GM23338 (cell line): ENCODE measurements at regions not wholly inside any gene's neighbourhood (a gene's known extent, or its start where the extent isn't known, plus 50 kb on each side); places are given as distances from the start of the nearest gene placed in this dataset.

Experiments used
- ATAC-seq: fragments of 200-7000 bp; cut with Tn5 transposase; 3 replicates; pipeline ENCODE4 v1.9.1; 2020
- DNase-seq: peaks from one replicate; pipeline ENCODE4 v3.0.0-alpha.2; 2015; ENCODE audit warnings: low spot score
- H2AFZ ChIP-seq: fragments of 200-600 bp; sonication (generic); 2 replicates; pipeline ENCODE4 v1.8.0; 2016; ENCODE audit warnings: antibody characterized with exemption, mild to moderate bottlenecking, moderate library complexity
- H3F3A ChIP-seq: fragments of 200-600 bp; sonication (generic); replicated peaks from 2 replicates; pipeline ENCODE4 v1.8.0; 2017; ENCODE audit warnings: antibody characterized with exemption, mixed run types, low read depth
- H3K27ac ChIP-seq: fragments of 200-600 bp; sonication (generic); 2 replicates; pipeline ENCODE4 v1.6.1; 2016; ENCODE audit warnings: low read depth
- H3K27me3 ChIP-seq: fragments of 200-600 bp; sonication (generic); 2 replicates; pipeline ENCODE4 v1.8.0; 2016; ENCODE audit warnings: mild to moderate bottlenecking, mixed run types, moderate library complexity; ENCODE audit not compliant: insufficient read depth
- H3K36me3 ChIP-seq: fragments of 200-600 bp; sonication (generic); 2 replicates; pipeline ENCODE4 v1.8.0; 2016; ENCODE audit warnings: mild to moderate bottlenecking; ENCODE audit not compliant: insufficient read depth
- H3K4me1 ChIP-seq: fragments of 200-600 bp; sonication (generic); 2 replicates; pipeline ENCODE4 v1.8.0; 2016; ENCODE audit warnings: mild to moderate bottlenecking, moderate library complexity; ENCODE audit not compliant: insufficient read depth
- H3K4me2 ChIP-seq: fragments of 200-600 bp; sonication (generic); 2 replicates; pipeline ENCODE4 v1.7.1; 2017; ENCODE audit warnings: mixed run types
- H3K4me3 ChIP-seq: fragments of 200-600 bp; sonication (generic); 2 replicates; pipeline ENCODE4 v1.6.1; 2016; ENCODE audit warnings: mixed run types
- H3K79me2 ChIP-seq: fragments of 200-600 bp; sonication (generic); replicated peaks from 2 replicates; pipeline ENCODE4 v1.8.0; 2017; ENCODE audit warnings: mild to moderate bottlenecking; ENCODE audit not compliant: insufficient read depth
- H3K9me2 ChIP-seq: fragments of 200-600 bp; sonication (generic); 2 replicates; pipeline ENCODE4 v1.8.0; 2017; ENCODE audit not compliant: insufficient read depth
- H4K20me1 ChIP-seq: fragments of 200-600 bp; sonication (generic); replicated peaks from 2 replicates; pipeline ENCODE4 v1.8.0; 2017; ENCODE audit warnings: mild to moderate bottlenecking; ENCODE audit not compliant: insufficient read depth
- H3K27ac Mint-ChIP-seq: 2 replicates; pipeline ENCODE4 v1.8.0; 2020; ENCODE audit warnings: inconsistent platforms, mild to moderate bottlenecking, moderate library complexity, mixed read lengths
- H3K27me3 Mint-ChIP-seq: 3 replicates; pipeline ENCODE4 v1.8.0; 2022; ENCODE audit warnings: low read depth, mild to moderate bottlenecking, moderate library complexity, mixed read lengths, inconsistent platforms; ENCODE audit not compliant: insufficient read depth, poor library complexity
- H3K36me3 Mint-ChIP-seq: 3 replicates; pipeline ENCODE4 v1.8.0; 2021; ENCODE audit warnings: low read depth, mild to moderate bottlenecking, inconsistent platforms, moderate library complexity, mixed read lengths
- H3K4me1 Mint-ChIP-seq: 3 replicates; pipeline ENCODE4 v1.8.0; 2020; ENCODE audit warnings: mild to moderate bottlenecking, inconsistent platforms, mixed read lengths
- H3K4me3 Mint-ChIP-seq: 3 replicates; pipeline ENCODE4 v1.8.0; 2021; ENCODE audit warnings: moderate library complexity, mild to moderate bottlenecking, inconsistent platforms, mixed read lengths
- H3K9me3 Mint-ChIP-seq: 3 replicates; pipeline ENCODE4 v1.8.0; 2020; ENCODE audit warnings: moderate library complexity, mild to moderate bottlenecking, inconsistent platforms, mixed read lengths
- CREB1 ChIP-seq: fragments of 250-450 bp; sonication (Bioruptor Pico); IDR thresholded peaks from 2 replicates; pipeline ENCODE4 v1.5.0; 2020; ENCODE audit warnings: low read depth, mild to moderate bottlenecking, moderate library complexity
- EZH2 ChIP-seq: fragments of 200-600 bp; sonication (generic); IDR thresholded peaks from one replicate; pipeline ENCODE4 v1.8.0; 2017; ENCODE audit warnings: antibody characterized with exemption, mild to moderate bottlenecking, low read depth; ENCODE audit not compliant: unreplicated experiment
- JUNB ChIP-seq: IDR thresholded peaks from one replicate; pipeline ENCODE4 v1.6.1; 2016; ENCODE audit warnings: antibody characterized with exemption; ENCODE audit not compliant: unreplicated experiment
- NANOG ChIP-seq: IDR thresholded peaks from 2 replicates; pipeline ENCODE4 v1.6.1; 2016; ENCODE audit warnings: antibody characterized with exemption, borderline replicate concordance
- POLR2AphosphoS5 ChIP-seq: IDR thresholded peaks from 2 replicates; pipeline ENCODE4 v1.6.1; 2016; ENCODE audit warnings: antibody characterized with exemption, low read depth
- STAT1 ChIP-seq: IDR thresholded peaks from one replicate; pipeline ENCODE4 v1.6.1; 2016; ENCODE audit warnings: antibody characterized with exemption; ENCODE audit not compliant: unreplicated experiment
- ZNF114 ChIP-seq: fragments of 250-450 bp; sonication (Bioruptor Pico); IDR thresholded peaks from 2 replicates; pipeline ENCODE4 v1.5.0; 2020; ENCODE audit warnings: mild to moderate bottlenecking, moderate library complexity
- ZNF331 ChIP-seq: fragments of 250-450 bp; sonication (Bioruptor Pico); IDR thresholded peaks from 2 replicates; pipeline ENCODE4 v1.5.0; 2020; ENCODE audit warnings: low read depth, mild to moderate bottlenecking, moderate library complexity
- TF ChIP-seq, protein P1 (sequence below): IDR thresholded peaks from 2 replicates; pipeline ENCODE4 v1.6.1; 2016; ENCODE audit warnings: antibody characterized with exemption
- TF ChIP-seq, protein P2 (sequence below), 2 experiments: fragments of 200-600 bp in 1 of 2; sonication (generic) in 1 of 2; conservative IDR thresholded peaks; 2 replicates each; pipeline versions ENCODE4 v1.5.1 to v1.6.1; 2016 to 2017; ENCODE audit warnings: antibody characterized with exemption in 2 of 2, low read depth in 2 of 2, mild to moderate bottlenecking in 2 of 2, moderate library complexity in 1 of 2
- TF ChIP-seq, protein P3 (sequence below): IDR thresholded peaks from one replicate; pipeline ENCODE4 v1.6.1; 2018; ENCODE audit warnings: antibody characterized with exemption; ENCODE audit not compliant: unreplicated experiment
- TF ChIP-seq, protein P4 (sequence below): fragments of 250-450 bp; sonication (Bioruptor Pico); IDR thresholded peaks from 2 replicates; pipeline ENCODE4 v1.5.0; 2020; ENCODE audit warnings: mild to moderate bottlenecking, moderate library complexity

DNA sequence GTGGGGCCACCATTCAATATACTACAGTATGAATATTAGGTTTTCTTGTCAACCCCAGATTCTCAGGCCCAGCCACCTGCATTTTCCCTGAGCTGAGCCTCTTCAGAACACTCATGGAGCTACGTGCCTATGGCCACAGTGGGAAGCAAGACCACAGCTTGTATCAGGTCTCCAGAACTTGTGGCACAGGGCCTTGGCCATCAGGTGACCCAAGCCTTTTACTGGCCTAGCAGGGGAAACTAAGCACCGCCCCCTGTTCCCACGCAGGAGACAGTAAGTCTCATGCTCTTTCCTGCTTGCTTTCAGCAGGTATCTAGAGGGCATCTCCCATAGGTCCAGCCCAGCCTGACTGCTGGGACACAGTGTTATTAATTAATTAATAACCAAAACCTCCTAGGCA, 138.4 kb upstream of the MAMLD1 start:
- Histone ChIP-seq H2AFZ (no peak overlapping the region), H3K27me3 (peaks cover 72% of the 10 kb centered on the region), H3K27ac (no peak overlapping the region), H3K79me2 (no peaks in the 10 kb centered on the region), H3K9me2 (no peaks in the 10 kb centered on the region), H4K20me1 (no peaks in the 10 kb centered on the region), H3K4me2 (no peak overlapping the region), H3F3A (no peaks in the 10 kb centered on the region), H3K4me1 (peaks cover 10% of the 10 kb centered on the region), H3K36me3 (no peaks in the 10 kb centered on the region), H3K4me3 (no peak overlapping the region)
- TF ChIP-seq, protein P1, sequence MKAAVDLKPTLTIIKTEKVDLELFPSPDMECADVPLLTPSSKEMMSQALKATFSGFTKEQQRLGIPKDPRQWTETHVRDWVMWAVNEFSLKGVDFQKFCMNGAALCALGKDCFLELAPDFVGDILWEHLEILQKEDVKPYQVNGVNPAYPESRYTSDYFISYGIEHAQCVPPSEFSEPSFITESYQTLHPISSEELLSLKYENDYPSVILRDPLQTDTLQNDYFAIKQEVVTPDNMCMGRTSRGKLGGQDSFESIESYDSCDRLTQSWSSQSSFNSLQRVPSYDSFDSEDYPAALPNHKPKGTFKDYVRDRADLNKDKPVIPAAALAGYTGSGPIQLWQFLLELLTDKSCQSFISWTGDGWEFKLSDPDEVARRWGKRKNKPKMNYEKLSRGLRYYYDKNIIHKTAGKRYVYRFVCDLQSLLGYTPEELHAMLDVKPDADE = no peak
- TF ChIP-seq CREB1 = no peak
- TF ChIP-seq, protein P2, sequence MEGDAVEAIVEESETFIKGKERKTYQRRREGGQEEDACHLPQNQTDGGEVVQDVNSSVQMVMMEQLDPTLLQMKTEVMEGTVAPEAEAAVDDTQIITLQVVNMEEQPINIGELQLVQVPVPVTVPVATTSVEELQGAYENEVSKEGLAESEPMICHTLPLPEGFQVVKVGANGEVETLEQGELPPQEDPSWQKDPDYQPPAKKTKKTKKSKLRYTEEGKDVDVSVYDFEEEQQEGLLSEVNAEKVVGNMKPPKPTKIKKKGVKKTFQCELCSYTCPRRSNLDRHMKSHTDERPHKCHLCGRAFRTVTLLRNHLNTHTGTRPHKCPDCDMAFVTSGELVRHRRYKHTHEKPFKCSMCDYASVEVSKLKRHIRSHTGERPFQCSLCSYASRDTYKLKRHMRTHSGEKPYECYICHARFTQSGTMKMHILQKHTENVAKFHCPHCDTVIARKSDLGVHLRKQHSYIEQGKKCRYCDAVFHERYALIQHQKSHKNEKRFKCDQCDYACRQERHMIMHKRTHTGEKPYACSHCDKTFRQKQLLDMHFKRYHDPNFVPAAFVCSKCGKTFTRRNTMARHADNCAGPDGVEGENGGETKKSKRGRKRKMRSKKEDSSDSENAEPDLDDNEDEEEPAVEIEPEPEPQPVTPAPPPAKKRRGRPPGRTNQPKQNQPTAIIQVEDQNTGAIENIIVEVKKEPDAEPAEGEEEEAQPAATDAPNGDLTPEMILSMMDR (conservative IDR thresholded peaks at IDR 0.05; ENCODE audit: low read depth in 2 of 2) = no peak
- no peak for TF ChIP-seq JUNB
- TF ChIP-seq EZH2 = no peak
- TF ChIP-seq NANOG = no peak
- no peak for TF ChIP-seq STAT1
- TF ChIP-seq, protein P3, sequence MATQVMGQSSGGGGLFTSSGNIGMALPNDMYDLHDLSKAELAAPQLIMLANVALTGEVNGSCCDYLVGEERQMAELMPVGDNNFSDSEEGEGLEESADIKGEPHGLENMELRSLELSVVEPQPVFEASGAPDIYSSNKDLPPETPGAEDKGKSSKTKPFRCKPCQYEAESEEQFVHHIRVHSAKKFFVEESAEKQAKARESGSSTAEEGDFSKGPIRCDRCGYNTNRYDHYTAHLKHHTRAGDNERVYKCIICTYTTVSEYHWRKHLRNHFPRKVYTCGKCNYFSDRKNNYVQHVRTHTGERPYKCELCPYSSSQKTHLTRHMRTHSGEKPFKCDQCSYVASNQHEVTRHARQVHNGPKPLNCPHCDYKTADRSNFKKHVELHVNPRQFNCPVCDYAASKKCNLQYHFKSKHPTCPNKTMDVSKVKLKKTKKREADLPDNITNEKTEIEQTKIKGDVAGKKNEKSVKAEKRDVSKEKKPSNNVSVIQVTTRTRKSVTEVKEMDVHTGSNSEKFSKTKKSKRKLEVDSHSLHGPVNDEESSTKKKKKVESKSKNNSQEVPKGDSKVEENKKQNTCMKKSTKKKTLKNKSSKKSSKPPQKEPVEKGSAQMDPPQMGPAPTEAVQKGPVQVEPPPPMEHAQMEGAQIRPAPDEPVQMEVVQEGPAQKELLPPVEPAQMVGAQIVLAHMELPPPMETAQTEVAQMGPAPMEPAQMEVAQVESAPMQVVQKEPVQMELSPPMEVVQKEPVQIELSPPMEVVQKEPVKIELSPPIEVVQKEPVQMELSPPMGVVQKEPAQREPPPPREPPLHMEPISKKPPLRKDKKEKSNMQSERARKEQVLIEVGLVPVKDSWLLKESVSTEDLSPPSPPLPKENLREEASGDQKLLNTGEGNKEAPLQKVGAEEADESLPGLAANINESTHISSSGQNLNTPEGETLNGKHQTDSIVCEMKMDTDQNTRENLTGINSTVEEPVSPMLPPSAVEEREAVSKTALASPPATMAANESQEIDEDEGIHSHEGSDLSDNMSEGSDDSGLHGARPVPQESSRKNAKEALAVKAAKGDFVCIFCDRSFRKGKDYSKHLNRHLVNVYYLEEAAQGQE = no peak
- TF ChIP-seq ZNF114 (CRISPR knock-in tag) = no peak
- TF ChIP-seq, protein P4, sequence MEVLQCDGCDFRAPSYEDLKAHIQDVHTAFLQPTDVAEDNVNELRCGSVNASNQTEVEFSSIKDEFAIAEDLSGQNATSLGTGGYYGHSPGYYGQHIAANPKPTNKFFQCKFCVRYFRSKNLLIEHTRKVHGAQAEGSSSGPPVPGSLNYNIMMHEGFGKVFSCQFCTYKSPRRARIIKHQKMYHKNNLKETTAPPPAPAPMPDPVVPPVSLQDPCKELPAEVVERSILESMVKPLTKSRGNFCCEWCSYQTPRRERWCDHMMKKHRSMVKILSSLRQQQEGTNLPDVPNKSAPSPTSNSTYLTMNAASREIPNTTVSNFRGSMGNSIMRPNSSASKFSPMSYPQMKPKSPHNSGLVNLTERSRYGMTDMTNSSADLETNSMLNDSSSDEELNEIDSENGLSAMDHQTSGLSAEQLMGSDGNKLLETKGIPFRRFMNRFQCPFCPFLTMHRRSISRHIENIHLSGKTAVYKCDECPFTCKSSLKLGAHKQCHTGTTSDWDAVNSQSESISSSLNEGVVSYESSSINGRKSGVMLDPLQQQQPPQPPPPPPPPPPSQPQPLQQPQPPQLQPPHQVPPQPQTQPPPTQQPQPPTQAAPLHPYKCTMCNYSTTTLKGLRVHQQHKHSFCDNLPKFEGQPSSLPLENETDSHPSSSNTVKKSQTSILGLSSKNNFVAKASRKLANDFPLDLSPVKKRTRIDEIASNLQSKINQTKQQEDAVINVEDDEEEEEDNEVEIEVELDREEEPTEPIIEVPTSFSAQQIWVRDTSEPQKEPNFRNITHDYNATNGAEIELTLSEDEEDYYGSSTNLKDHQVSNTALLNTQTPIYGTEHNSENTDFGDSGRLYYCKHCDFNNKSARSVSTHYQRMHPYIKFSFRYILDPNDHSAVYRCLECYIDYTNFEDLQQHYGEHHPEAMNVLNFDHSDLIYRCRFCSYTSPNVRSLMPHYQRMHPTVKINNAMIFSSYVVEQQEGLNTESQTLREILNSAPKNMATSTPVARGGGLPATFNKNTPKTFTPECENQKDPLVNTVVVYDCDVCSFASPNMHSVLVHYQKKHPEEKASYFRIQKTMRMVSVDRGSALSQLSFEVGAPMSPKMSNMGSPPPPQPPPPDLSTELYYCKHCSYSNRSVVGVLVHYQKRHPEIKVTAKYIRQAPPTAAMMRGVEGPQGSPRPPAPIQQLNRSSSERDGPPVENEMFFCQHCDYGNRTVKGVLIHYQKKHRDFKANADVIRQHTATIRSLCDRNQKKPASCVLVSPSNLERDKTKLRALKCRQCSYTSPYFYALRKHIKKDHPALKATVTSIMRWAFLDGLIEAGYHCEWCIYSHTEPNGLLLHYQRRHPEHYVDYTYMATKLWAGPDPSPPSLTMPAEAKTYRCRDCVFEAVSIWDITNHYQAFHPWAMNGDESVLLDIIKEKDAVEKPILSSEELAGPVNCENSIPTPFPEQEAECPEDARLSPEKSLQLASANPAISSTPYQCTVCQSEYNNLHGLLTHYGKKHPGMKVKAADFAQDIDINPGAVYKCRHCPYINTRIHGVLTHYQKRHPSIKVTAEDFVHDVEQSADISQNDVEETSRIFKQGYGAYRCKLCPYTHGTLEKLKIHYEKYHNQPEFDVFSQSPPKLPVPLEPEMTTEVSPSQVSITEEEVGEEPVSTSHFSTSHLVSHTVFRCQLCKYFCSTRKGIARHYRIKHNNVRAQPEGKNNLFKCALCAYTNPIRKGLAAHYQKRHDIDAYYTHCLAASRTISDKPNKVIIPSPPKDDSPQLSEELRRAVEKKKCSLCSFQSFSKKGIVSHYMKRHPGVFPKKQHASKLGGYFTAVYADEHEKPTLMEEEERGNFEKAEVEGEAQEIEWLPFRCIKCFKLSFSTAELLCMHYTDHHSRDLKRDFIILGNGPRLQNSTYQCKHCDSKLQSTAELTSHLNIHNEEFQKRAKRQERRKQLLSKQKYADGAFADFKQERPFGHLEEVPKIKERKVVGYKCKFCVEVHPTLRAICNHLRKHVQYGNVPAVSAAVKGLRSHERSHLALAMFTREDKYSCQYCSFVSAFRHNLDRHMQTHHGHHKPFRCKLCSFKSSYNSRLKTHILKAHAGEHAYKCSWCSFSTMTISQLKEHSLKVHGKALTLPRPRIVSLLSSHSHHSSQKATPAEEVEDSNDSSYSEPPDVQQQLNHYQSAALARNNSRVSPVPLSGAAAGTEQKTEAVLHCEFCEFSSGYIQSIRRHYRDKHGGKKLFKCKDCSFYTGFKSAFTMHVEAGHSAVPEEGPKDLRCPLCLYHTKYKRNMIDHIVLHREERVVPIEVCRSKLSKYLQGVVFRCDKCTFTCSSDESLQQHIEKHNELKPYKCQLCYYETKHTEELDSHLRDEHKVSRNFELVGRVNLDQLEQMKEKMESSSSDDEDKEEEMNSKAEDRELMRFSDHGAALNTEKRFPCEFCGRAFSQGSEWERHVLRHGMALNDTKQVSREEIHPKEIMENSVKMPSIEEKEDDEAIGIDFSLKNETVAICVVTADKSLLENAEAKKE = no peak
- no peak for TF ChIP-seq ZNF331 (CRISPR knock-in tag)
- no peak for TF ChIP-seq POLR2AphosphoS5
- ATAC-seq (no peak), DNase-seq (no peak)
- Mint-ChIP-seq H3K4me3 (no peak overlapping the region), H3K27me3 (peaks cover 20% of the 10 kb centered on the region), H3K9me3 (no peaks in the 10 kb centered on the region), H3K27ac (no peak overlapping the region), H3K4me1 (peaks cover 43% of the 10 kb centered on the region), H3K36me3 (no peaks in the 10 kb centered on the region)
